HG02571 (cell line): ENCODE measurements at regions not wholly inside any gene's neighbourhood (a gene's known extent, or its start where the extent isn't known, plus 50 kb on each side); places are given as distances from the start of the nearest gene placed in this dataset.

Experiments used
- ATAC-seq: cut with Tn5 transposase; IDR thresholded peaks from one replicate; pipeline ENCODE4 v1.9.1; 2021; ENCODE audit warnings: mild to moderate bottlenecking, moderate library complexity; ENCODE audit not compliant: unreplicated experiment

DNA sequence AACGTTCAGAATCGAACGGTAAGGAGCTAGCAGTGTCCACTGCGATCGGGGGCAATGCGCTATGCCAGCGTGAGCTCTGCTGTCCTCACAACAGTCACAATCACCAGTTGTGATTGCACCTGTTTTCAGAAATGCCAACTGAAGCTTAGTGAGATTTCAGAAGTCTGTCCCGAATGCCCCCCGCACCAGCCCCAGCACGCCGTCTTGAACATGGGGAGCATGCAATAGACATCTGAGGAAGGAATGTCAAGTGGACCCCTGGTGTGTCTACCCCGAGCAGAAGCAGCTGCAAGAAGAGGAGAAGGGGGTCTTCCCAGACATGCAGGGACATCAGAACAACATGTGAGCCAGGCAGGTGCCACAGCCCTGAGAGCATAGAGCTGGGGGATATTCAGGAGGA is 125.7 kb upstream of the CHST15 start:
- ATAC-seq: no peak

DNA sequence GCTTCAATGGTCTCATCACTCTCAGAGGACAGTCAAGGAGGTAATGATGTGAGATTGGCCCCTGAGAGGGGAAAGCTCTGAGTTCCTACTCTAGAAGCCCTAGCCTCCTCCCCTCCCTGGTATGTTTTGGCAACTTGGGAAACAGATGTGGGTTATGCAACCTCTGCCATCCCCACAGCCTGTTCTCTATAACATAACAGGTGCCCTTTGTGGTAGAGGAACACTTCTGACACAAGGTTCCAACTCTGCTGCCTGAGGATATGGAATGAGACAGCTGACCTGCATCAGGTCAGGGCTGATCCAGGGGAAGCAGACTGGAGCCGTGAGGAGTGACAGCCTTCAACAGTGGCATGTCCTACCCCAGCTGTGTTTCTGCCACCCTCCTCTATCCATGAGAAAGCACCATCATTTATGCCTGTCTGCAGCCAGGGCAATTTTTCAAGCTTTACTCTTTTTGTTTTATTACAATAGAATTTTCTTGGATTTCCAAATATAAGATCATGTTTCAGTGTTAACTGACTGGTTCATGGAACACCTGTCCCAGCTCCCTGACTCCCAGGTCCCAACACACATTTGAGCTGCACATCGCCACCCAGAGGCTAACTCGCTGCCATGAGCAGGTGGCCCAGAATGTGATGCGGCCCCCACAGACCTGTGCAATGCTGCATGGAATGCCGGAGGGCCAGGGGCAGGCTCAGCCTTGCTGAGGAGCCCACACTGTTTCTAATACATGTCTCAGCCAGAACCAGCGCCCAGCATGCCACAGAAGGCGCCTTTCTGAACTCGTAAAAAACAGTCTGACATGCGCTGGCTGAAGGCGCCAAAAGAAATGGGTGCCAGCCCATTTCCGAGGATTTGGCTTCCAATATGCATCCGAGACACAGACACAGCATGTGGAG is 124.8 kb upstream of the CHST15 start:
- ATAC-seq: no peak

GRCh38 chr10:124217031-124217430 is 123.6 kb upstream of the CHST15 start:
- no peak for ATAC-seq

DNA sequence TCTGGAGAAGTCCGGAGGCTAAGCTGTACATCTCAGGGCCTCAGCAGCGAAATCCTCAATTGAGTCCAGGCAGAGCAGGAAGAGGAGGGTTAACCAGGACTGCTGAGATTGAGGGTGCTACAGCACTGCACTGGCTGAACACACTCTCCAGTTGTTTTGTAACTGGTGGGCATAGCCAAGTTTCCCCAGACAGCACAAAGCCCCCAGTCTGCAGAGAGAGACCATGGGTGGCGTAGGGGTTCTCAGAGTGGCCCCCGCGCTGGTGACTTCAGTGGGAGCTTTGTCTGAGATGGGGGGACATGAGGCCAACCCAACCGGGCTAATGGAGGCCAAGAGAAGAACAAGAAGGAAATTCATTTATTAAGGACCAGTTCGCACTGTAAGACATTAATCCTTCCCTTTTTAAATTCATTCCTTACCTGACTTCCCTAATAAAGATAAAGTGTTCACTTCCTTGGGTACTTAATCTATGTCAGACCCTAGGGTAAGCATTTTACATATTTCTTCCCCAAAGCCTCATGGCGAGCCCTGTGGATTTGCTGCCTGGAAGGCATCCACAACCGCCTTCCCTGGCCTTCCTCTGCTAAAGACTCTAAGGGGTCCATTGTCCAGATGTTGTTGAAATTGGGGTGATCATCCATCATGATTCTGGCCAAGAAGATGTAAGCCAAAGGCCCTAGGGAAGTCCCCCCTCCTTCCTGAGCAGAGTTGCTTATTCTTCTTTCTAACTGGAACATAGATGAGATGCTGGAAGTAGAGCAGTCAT is 121.4 kb upstream of the CHST15 start:
- ATAC-seq: no peak

GRCh38 chr10:124213899-124214510 is 120.6 kb upstream of the CHST15 start:
- ATAC-seq: no peak

DNA sequence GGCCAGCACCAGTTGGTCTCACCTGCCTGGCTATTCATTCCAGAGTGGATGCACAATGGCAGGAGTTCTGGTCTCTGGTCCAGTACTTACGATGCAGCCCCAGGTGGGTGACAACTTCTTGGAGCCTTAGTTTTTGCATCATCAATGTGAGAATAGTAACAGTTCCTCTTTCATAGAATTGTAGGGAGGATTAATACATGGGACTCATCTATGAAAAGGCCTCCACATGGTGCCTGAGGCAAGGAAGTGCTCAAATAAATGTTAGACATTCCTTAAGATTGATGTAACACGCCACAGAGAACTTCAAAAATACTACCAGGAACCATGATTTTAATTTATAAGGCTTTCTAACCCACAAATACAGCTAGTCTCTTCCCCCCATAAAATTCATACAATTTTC is 120.1 kb upstream of the CHST15 start:
- ATAC-seq: no peak

GRCh38 chr10:124212702-124213101 is 119.3 kb upstream of the CHST15 start:
- ATAC-seq: no peak

DNA sequence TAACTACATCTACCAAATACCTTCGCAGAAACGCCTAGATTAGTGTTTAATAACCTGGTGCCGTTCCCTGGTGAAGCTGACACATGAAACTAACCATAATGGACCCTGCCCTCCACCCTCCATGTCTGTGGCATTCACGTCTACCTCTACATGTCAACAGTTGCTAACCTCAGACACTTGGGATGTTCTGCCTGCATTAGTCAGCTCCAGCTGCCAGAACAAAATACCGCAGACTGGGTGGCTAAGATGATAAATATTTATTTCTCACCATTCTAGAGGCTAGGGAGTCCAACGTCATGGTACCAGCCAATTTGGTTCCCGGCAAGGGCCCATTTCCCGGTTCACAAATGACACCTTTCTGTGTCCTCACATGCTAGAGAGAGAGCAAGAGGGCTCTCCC is 118.5 kb upstream of the CHST15 start:
- no peak for ATAC-seq

GRCh38 chr10:124210263-124210662 is 116.9 kb upstream of the CHST15 start:
- ATAC-seq: no peak

DNA sequence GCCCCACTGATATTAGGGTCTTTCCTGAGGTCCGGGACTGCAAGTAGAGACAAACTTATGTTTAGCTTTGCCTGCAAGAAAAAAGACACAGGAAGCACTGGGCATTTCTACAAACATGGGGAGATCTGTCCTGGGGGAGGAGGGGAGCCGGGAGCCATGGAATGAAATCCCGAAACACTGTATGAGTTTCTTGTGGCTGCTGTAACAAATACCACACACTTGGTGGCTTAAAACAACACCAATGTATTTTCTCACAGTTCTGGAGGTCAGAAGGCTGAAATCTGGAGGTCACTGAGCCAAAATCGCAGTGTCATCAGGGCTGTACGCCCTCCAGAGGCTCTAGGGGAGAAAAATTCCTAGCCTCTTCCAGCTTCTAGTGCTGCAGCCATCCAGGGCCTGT is 114.0 kb upstream of the CHST15 start:
- ATAC-seq: no peak

GRCh38 chr10:124206616-124207015 is 113.2 kb upstream of the CHST15 start:
- no peak for ATAC-seq

- no peak for ATAC-seq
Measured at GRCh38 chr10:124205432-124205831, 112.0 kb upstream of the CHST15 start.

GRCh38 chr10:124204726-124205125 is 111.3 kb upstream of the CHST15 start:
- no peak for ATAC-seq

GRCh38 chr10:124200011-124200410 is 106.6 kb upstream of the CHST15 start:
- ATAC-seq: no peak

- no peak for ATAC-seq
Measured at GRCh38 chr10:124198871-124199270, 105.5 kb upstream of the CHST15 start.

DNA sequence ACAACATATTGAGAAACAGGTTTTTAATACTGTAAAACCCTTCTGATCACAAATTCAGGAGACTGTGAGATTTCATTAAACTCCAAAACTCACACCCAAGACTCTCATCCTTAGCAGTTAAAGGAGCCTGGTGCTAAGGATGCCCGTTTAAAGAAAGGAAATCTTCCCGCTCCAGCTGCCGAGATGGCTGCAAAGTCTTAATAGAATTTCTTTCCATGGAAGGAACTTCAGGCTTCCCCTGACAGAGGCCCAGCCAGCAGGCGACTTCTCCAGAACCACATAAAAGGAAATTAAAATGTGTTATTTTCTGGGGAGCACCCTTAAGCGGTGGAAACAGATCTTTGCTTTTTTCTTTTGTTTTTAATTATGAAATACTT is 104.7 kb upstream of the CHST15 start:
- no peak for ATAC-seq

DNA sequence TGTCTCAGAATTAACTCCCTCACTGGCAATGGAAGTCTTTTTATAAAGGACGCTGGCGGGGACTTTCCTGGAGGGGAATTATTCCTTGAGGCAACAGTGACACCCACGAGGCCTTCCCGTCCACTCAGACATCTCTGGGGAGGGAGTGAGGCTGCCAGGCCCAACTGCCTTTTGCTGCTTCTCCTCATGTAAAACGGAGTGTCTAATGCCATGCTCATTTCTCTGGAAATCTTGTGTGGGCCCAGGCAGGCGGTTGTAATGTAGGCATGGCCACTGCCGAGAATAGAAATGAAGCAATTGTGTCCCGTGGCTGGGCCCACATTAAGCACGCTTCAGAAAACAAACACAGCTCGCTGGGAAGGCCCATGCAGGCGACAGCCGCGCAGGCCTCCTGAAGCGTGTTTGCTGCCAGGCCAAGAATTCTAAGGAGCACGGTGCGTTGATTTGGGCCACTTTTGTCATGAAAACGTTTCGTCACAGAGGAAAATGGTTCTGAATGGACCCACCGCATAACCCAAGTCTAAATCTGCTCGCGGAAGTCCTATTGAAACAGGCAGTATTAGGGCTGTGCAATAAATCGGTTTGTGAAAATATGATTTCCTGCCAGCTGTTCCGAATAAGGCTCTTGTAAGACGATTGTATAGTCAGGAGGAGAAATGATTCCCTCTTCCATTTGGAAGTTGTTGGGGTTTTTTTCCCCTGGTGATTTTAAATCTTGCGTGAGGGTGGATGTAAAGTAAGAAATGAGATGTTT is 104.2 kb upstream of the CHST15 start:
- no peak for ATAC-seq

DNA sequence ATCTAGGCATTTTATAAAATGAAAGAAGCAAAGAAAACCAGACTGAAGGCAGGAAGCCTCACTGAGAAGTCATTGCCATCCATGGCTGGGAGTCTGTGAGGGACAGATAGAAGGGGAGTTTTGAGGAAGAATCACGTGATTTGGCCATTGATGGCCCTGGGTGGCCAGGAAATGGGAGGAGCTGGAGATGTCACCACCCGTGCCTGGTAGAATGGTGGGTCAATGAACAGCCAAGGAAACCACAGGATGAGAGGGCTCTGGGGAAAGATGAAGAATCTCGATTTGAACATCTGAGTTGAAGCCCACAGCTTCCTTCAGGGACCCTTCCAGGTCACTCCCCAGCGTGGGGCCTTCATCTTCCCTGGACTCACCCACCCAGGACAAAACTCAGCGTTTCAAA is 103.3 kb upstream of the CHST15 start:
- ATAC-seq: no peak

DNA sequence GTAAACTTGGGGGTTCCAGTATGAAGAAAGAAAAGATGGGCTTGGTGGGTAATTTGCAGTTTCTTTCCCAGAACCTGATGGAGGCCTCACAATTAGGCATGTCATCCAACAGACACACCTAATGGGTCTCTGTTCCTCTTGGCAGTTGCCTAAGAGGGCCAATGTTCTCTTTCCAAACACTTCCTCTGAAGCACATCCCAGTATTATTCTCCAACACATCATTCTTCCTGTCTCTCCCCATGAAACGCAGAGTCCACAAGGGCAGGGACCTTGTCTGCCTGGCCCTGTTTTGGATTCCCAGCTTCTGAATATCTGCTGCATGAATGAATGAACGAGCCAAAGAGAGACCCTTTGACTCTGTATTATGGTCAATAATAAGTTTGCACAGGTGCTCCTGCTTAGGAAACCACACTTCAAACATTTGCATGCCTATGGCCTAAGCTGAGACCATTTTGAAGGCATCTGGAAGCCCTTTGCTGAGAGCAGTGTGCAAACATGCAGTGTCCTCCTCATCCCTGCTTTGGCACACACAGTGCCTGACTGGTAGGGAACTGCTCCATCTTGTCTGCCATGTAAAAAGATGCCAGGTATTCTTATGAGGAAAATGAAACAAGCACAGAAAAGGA is 100.9 kb upstream of the CHST15 start:
- no peak for ATAC-seq

DNA sequence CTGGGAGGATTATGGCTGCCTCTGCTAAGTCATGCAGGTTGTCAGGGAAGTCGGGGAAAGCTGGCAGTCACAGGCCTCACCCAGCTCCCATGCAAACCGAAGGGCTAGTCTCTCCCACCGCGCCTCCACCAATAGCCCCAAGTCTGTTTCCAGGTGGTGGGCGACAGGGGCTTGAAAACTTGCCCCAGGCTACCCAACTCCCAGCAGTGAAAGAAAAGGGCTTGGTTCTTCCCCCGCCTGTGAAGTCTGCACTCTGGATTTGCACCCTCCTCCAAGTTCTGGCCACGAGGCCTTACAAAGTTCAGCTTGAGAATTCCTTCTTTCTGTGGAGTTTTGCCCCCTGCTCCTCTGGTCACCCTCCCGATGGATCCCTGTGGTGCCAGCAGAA is 99.9 kb upstream of the CHST15 start:
- ATAC-seq: no peak
